NCI-H748 treated with DMSO at 0.1 percent for 48 hours (cell line): ENCODE measurements at regions not wholly inside any gene's neighbourhood (a gene's known extent, or its start where the extent isn't known, plus 50 kb on each side); places are given as distances from the start of the nearest gene placed in this dataset.

Experiments used
- DNase-seq: peaks from one replicate; lab custom pipeline; 2025; lab: John Stamatoyannopoulos, UW

GRCh38 chr5:174311121-174311520, 265.6 kb downstream of the NSG2 start:
- DNase-seq = no peak

- DNase-seq = peak; percentile 65
Measured at GRCh38 chr5:174311531-174312269, 266.2 kb downstream of the NSG2 start.

DNA sequence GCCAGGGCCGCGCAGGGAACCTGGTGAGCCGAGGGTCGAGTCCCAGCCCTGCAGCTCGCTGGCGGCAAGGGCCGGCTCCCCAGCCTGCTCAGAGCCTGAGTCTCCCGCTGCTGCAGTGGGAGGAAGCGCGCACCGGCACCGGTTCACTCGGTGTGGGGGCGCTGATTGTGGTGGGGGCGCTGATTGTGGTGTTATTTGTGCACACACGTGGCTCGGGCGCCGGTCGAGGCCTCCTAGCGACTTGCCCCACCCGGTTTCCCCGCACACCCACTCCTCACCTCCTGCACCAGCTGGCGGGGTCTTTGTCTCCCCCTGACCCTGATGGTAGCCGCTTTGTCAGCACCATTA, 266.7 kb downstream of the NSG2 start:
- no peak for DNase-seq

GRCh38 chr5:174312641-174313040, 267.1 kb downstream of the NSG2 start:
- DNase-seq = no peak

GRCh38 chr5:174313615-174314014, 268.1 kb downstream of the NSG2 start:
- no peak for DNase-seq

- DNase-seq = no peak
Measured at GRCh38 chr5:174314261-174314660, 268.8 kb downstream of the NSG2 start.

DNA sequence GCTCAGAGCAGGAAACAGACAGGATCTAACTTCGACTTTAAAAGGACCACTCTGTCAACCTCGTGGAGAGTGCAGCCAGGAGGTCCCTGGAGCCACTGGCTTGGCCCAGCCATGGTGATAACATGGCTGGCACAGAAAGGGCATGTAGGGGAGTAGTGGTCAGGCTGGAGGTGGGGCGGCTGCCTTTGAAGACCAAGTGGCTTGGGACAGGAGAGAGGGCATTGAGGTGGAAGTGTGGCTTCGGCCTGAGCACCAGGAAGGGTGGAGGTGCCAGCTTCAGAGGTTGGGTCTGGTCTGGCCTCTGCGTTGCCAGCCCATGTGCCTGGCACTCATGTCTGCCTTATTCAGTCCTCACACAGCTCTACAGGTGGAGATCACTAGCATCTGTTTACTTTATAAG, 270.0 kb downstream of the NSG2 start:
- DNase-seq = no peak

DNA sequence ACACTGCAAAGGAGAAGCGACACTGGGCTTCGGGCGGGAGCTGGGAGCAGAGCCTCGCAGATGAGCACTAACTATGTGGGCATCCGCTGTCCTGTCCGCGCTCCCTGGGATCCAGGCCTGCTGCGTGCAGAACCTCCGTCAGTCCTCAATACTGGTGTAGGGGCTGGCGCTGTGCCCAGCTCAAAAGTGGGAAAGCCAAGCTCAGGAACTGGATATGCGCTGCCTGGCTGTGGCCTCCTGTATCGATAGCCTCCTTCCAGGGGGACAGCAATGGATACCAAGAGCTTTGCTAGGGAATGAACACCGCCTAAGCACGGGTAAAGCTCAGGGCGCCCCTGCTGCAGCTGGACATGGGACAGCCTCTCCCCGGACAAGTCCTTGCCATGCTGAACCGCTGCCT, 270.4 kb downstream of the NSG2 start:
- DNase-seq = no peak

GRCh38 chr5:174316326-174316725, 270.8 kb downstream of the NSG2 start:
- DNase-seq = no peak

- peak; percentile 53 for DNase-seq
Measured at GRCh38 chr5:174317256-174317894, 271.9 kb downstream of the NSG2 start.

DNA sequence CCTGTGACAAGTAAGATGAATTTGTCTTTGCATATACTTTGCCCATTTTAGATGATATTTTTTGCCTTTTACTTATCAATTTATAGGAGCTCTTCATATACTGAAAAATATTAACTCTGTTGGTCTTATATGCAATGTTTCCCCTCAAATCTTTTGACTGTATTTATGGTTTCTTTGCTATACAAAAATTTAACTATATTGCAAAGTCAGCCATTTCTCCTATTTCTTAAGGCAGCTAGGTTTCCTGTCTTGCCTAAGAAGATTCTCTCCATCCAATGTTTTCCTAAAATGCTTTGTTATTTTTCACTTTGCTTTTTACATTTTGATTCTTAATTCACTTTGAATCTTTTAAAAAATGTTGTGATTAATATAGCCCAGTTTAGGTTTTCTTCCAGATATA, 273.1 kb downstream of the NSG2 start:
- no peak for DNase-seq

DNA sequence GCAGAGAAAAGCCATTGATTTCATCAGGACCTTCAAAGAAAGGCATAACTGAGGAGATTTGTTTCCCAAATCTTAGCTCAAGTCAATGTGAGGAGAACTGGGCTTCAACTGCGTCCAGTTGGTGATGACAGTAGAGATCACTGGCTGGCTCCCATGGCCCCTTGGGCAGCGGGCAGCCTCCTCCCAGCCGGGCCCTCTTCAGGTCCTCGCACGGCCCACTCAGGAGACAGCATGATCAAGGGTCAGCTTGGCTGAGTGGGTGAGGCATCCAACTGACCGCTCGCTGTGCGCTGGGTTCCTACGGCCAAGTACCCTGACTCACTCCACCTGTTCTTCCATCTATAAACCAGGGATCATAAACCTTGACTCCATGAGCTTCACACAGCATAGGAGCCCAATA, 274.0 kb downstream of the NSG2 start:
- DNase-seq = no peak

DNA sequence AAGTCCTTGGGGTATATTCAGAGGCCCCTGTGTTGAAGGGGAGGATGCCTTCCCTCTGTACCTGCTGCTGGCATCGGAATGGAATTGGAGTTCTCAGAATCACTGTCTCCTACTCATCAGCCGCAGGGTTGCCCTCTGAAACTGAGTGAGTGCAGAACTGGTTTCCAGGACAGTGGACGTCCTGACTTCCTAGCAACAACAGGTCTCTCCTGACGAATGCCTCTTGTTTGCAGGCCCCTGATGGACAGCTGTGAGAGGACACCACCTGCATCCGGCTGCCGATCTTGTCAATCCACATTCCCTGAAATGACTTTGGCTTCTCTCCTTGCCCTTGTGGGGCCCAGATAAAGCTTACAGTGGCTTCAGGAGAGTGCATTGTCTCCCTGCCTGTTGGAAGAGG, 274.5 kb downstream of the NSG2 start:
- DNase-seq = peak; percentile 10

GRCh38 chr5:174323878-174324281, 278.4 kb downstream of the NSG2 start:
- DNase-seq = peak; percentile 62

- DNase-seq = no peak
Measured at GRCh38 chr5:174324680-174325079, 279.2 kb downstream of the NSG2 start.

GRCh38 chr5:174325431-174325830, 279.9 kb downstream of the NSG2 start:
- DNase-seq = no peak

GRCh38 chr5:174325961-174326360, 280.5 kb downstream of the NSG2 start:
- DNase-seq = no peak

DNA sequence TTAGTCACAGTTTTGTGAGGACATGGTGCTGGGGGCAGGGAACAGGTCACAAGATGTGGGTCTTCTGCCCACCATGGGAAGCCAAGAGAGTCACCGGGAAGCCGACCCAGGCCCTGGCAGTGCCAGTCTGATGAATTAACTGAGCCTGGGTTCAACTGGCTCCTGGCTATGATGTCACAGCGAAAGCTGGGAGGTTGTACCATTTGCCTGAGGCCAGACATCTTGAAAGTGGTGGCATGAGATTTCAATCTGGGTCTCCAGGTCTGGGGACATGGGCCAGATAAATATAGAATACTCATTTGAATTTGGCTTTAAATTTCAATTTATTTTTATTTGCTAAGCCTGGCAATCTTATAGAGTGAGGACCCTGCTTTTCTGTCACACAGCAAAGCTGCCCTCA, 280.9 kb downstream of the NSG2 start:
- no peak for DNase-seq

GRCh38 chr5:174327317-174327864, 281.9 kb downstream of the NSG2 start:
- peak; percentile 90 for DNase-seq

DNA sequence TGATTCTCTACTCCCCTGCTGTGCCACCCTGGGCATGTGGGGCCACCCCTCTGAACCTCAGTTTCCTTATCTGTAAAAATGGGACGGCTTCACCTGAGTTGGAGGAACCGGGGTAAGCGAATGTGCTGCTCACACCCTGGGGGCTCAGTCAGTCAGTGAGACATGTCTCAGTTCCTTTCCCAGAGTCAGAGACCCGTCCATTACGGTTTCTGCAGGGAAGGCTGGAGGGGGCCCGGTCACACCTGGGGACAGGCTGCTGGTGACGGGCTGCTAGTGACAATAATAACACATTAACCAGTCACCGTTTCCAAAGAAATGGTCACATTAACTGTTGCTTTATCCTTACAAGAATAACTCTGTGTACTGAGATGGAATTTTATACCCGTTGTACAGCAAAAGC, 282.4 kb downstream of the NSG2 start:
- DNase-seq = no peak

DNA sequence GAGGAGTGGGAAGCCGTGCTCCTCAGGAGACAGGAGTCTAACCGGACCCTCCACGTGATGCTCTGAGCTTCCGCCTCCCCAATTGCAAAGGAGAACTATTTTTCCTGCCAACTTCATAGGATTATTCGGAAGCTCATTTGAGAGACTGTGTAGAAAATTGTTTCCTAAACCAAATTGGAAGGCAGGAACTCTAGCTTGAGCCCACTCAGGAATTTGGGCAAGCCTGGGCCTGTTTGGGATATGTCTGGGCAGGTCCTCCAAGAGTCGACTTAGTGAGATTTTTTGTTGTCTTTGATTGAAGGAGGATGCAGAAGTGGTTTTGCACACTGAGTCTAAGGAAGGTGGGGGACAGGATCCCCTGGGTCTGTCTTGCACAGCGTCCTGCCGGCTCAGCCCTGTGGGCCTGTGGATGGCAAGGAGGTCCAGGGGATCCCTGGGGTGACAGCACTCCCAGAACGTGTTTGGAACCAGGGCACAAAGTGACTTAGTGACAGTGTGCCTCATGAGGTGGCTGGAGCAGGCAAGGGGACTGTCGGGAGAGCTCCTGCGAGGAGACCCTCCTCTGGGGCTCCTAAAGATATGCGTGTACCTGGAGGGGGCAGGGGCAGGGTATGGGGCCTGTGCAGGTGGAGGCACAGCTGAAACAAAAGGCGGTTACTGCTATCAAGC, 283.3 kb downstream of the NSG2 start:
- DNase-seq = no peak

GRCh38 chr5:174329738-174330137, 284.2 kb downstream of the NSG2 start:
- DNase-seq = no peak

GRCh38 chr5:174335682-174336364, 290.3 kb downstream of the NSG2 start:
- no peak for DNase-seq
